ENCODE measurements at regions not wholly inside any gene's neighbourhood (a gene's known extent, or its start where the extent isn't known, plus 50 kb on each side); places are given as distances from the start of the nearest gene placed in this dataset.
"Not testable (repeated sequence)": the region's sequence is repeated elsewhere in the genome, so short reads cannot be mapped to it uniquely, and the experiment has no call there.

DNA sequence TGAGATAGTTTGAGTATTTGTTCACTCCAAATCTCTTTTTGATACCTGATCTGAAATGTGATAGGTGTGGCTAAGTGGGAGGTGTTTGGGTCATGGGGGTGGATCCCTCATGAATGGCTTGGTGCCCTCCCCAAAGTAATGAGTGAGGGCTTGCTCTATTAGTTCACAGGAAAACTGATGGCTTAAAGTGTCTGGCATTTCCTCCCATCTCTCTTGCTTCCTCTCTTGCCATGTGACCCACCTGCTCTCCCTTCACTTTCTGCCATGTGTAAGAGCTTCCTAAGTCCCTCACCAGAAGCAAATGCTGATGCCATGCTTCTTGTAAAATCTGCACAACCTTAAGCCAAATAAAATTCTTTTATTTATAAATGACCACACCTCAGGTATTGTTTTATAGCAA lies 61.1 kb downstream of the MAD2L1 start:
- DNase-seq = no peak

DNA sequence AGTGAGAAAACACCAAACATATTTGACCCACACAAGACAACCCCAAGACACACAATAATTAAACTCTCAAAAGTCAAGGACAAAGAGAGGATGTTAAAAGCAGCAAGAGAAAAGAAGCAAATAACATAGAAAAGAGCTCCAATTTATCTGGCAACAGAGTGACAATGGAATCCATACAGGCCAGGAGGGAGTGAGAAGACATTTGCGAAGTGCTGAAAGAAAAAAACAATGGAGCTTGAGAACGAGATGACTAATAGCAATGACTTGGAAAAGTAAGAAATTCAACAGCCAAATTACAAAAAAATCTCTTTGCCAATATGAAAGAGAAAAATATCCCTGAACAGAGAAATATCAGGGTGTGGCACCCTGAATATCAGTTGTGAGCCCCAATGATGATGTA lies 61.6 kb downstream of the MAD2L1 start:
- no peak for DNase-seq

DNA sequence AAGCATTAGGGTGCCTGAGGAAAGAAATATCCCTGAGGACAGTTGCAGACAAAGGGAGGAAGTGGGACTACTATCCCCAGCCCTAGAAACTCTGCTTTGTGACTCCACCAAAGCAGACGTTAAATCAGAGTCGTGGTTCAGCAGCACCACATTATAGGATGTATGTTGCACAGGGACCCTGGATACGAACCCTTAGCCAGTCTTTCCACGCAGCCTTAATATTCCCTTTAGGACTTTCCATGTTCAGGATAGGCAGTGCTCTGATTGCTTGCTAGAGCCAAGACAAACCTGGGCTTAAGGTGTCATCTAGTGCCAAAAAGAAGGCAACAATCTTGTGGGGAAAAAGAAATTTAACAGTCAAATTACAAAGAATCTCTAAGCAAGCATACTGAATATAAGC lies 62.6 kb downstream of the MAD2L1 start:
- no peak for DNase-seq

DNA sequence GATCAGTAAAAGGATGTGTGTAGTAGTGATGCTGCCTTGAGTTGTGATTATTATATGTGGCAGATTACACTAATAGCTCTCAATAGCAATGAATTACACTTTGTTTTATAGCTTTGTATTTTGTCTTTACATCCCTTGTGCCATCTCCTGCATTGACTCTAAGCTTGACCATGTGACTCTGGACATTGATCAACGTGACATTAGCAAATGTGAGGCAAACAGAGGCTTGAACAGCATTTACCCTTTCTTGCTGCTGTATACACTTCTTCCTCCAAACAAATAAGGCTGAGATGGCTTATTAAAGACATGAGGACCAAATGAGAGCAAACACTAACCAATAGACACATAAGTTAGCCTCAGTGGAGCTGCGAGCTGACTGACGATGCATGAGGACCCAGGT lies 63.5 kb downstream of the MAD2L1 start:
- DNase-seq = no peak

DNA sequence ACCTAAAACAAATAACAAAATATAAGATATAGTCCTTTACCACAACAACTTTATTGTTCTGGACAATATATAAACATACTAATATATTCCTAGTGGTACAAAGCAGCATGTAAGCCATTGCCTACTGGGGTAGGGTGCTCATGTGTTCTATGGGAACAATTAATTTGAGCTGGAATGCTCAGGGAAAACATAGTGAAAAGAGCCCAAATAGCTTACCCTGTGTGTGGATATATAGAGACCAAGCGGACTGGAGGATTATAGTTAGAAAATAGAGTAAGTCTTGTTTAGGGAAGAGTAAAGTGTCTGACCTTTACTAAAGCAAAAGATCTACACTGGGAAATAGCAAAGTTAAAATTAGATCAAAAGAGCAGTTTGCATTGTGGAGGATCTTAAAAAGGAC lies 64.8 kb downstream of the MAD2L1 start:
- no peak for DNase-seq

DNA sequence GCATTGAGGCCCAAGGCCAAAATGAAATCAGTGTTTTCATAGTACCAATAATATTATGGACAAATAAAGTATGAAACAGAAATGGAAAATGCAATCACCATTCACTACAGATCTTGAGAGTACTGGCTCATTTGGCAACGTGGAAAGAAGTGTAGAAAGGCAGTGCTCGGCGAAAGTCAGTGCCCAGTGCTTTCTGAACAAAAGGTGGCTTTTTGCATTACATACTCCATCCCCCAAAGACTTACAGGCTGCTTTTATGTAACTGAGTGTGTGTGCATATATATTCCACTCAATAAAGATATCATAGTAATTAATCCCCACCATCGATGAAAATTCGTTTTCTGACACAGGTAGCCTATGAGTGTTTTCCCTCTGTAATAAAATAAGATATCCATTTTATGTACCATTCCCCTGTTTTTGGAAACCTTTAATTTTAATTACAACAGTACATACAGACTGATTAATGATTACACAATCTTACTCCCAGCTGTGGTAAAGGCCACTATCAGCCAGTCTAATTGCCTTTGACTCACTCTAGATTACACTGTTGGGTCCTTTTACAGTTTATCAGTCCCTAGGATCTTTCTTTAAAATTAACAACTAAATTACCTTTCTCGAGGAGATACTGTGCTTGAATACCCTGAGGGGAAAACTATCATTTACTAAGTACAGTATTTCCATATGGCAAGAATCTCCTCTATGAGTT lies 65.9 kb downstream of the MAD2L1 start:
- DNase-seq = peak in 2 of 3 experiments; percentile 7 to 63

DNA sequence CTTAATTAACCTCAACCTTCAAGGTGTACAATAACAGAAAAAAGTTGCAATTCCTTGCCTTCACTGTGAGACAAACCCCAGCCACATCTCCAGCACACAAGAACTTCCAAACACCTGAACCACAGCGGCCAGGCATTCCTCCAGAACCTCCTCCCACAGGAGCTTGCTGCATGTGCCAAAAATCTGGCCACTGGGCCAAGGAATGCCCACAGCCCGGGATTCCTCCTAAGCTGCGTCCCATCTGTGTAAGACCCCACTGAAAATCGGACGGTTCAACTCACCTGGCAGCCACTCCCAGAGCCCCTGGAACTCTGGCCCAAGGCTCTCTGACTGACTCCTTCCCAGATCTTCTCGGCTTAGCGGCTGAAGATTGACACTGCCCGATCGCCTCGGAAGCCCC lies 70.6 kb downstream of the MAD2L1 start:
- not testable (repeated sequence) for DNase-seq

DNA sequence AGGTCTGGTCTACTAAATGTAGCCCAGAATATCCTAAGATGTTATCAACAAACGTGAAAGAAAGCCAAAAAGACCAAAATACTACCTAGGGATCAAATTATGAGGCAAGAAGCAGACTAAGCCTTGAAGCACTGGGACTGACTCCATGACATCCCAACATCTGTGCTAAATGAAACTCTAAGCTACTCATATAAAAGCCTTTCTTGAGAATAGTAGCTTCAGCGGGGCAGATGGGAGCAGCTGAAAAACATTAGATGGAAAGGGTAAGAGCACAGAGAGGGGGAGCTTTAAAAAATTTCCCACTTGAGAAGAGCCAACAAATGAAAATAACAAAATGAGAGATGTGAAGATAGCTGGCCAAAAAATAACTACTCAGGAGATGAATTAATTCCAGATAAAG lies 81.7 kb downstream of the MAD2L1 start:
- no peak for DNase-seq

DNA sequence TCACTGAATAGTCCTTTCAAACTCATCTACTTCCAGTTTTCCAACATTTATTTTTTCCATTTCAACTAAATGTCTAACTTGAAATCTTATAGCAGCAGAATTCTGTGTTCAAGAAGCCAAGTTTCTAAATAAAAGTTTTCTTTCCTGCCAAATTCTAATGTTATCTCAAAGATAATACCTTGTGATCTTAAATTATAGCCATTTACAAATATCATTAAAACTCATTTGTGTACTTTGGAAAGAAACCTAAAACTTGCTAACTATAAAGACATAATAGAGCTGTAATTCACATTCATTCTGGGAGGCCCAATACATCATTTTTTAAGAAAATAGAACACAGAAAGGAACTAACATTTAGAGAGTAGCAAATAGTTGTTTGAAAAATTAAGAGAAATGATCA lies 83.9 kb downstream of the MAD2L1 start:
- no peak for DNase-seq

DNA sequence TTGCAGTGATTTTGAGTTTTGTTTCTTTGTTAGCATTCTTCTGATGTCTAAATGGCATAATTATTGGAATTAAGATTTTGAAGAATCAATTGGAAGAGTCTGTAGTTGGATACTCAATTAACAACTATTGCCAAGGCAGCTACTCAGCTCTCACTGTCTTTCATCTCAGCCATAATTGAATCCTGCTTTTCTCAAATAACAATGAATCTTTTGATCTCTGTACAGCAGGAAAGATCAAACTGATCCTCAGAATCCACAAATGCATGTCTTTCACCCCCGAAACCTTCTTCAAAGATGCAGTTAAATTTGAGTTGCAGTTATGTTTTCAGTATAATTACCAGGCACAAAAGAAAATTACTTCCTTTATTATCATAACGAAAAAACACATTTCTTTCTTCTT lies 86.2 kb downstream of the MAD2L1 start:
- DNase-seq = peak in 1 of 3 experiments; percentile 25

DNA sequence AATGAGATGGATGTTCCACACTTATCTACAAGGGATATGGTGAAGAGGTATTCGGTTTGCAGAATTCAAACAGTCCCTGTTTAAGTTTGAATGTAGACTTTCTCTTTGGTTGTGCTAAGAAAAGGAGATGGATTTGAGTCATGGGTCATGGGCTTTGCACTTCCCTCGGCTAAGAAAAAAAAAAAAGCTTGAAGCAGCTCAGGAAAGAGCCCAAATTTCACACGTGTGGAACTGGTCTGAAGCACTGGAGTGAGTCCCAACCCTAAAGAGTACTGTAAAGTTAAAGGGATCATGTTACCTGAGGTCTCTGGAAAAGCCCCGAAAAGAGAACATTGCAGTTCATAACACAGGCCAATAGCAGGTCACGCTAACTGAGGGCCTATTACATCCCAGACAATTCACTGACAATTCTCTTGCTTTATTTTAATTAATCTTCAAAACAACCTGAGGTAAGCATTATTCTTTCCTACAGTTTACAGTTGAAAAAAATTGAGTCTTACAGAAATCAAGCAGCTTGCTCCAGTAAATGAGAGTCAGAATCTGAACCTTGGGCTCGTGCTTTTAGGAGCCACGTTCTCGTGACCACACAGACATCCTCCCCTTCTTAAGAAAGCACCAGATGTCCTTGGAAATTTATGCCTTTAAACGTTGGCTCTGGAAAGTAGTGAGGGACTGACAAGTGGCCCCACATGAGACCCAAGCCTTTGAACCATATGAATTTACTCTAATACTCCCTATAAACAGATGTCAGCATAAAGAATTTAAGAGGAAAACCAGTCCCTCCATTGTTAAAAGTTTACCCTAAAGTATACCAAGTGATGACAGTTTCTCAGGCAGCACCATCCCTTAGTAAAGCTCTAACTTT lies 89.3 kb downstream of the MAD2L1 start:
- DNase-seq = no peak

DNA sequence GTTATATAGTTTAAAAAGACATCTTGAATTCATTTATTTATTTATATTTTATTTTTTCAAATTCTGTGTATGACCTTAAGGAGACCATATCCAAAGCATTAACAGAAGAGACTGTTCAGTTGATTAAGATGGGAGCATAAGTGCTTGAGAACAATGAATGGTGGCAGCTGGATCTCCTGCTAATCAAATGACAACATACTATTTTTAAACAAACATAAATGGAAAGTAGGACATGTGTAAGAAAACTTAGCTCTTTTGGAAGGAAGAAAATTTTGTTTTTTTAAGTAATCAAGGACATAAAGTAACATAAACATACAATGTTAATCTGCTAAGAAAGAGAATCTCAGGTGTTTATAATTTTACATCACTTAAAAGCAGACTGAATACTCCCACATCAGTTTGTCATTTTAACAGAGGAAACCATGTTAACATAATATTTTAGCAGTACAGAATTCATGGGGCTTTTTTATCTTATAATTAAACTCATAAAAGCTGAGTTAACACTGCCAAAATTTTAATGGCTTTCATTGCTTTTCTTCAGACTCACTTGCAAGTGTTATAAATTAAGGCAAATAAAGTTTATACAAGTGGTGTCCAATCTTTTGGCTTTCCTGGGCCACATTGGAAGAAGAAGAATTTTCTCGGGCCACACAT lies 95.1 kb downstream of the MAD2L1 start:
- peak in 1 of 3 experiments; percentile 13 for DNase-seq

DNA sequence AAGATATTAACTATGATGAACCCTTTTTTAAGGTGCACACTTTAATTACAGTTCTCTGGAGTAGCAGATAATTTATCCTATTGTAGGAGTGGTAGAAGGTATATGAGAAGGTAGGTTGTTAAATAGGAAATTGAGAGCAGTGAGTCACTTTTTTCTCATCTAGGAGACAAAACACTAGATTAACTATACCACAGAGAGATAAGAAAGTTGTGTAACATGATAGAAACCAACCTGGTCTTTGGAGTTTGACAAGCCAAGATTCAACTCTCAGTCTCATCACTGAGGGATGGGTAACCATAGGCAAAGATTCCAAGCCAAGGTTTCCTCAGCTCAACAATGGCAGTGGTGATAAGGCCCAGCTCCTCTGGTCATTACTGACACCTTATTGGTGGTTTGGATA lies 104.0 kb downstream of the MAD2L1 start:
- DNase-seq = no peak

DNA sequence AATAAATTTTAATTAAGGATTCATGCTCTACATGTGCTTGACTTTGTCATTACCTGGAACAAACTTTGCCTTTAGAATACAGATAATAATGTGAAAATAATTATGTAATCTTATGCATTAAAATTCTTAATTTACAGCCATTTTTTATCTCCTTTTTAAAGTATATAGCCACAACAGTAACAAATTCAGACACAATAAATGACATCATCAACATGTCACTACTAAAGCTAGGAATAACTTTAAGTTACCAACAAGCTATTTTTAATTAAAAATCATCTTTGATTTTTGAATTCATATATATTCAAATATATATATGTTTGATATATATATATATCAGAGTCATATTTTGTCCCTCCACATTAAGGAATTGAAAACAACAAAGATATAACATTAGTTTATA lies 107.7 kb downstream of the MAD2L1 start:
- no peak for DNase-seq

DNA sequence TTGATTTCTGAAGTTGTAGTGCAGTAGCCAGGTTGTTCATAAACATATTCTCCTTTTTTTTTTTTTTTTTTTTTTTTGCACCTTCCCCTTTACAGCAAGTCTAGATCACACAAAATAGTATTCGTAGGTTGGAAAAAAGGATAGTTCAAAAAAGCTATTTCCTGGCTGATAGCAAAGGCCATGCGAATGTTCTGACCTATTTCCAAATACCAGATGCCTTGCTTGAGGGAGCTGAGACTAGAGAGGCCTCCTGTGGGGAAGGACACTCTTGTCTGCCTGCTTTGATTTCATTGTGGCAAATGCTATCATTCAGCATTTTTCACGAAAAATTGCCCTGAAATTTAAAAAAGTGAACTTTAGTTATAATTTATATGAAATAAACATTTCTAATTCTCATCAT lies 111.4 kb downstream of the MAD2L1 start:
- no peak for DNase-seq

DNA sequence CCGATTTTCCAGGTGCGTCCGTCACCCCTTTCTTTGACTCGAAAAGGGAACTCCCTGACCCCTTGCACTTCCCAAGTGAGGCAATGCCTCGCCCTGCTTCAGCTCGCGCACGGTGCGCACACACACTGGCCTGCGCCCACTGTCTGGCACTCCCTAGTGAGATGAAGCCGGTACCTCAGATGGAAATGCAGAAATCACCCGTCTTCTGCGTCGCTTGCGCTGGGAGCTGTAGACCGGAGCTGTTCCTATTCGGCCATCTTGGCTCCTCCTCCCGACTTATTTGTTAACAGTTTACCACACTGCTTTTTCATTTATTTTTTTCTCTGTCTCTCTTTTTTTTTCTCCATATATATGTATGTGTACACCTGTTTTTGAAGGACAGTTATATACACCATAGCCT lies 112.2 kb downstream of the MAD2L1 start:
- DNase-seq = peak in 2 of 3 experiments; percentile 33 to 75

DNA sequence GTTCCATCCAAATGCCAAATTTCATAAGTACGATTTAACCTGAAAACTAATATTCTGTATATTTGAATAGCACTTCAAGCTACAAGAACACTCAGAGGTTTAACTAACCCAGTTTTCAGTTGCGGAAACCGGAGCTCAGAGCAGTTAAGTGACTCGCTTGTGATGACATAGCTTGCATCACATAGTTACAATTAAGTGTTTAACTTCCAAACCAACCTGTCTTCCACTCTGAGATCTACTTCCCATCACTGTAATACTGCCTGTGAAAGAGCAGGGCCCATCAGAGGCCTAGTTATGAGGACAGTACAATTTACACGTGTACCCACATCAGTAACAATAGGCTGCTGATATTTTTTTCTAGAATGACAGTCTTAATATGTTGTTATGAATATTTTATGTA lies 120.3 kb downstream of the MAD2L1 start:
- no peak for DNase-seq

DNA sequence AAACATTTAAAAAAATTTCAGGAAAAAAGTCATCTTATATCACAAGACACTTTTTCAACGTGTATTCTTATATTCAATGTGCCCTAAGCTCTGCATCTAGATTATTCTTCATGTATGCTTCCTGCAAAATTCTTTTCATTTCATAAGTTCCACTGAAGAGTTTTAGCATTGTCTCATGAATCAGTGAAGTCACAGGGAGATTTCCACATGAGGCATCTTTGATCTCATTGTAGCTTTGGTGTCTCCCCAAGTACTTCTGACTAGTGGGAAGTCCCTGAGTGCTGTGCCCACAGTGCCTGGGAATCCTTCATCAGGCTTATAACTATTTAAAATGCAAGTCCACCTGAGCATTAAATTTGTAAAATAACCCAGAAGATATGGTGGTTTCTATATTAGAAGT lies 123.8 kb downstream of the MAD2L1 start:
- DNase-seq = no peak

DNA sequence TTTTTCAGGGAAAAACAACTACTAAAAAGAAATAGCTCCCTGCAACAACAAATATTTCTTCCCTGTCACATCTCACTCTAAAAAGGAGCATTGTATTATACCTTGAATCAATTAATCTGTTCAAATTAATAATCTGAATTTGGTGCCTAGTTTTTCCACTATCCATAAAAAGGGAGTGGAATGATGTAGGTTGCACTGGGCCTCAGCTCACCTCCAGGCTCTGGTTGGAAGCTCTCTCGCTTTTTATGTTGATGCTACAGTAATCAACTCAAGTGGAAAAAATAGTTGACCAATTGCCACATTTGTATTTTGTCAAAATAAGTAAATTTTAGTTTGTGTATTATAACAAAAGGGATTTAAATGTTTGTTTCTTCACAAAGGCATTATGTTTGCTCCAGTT lies 126.1 kb downstream of the MAD2L1 start:
- DNase-seq = no peak

DNA sequence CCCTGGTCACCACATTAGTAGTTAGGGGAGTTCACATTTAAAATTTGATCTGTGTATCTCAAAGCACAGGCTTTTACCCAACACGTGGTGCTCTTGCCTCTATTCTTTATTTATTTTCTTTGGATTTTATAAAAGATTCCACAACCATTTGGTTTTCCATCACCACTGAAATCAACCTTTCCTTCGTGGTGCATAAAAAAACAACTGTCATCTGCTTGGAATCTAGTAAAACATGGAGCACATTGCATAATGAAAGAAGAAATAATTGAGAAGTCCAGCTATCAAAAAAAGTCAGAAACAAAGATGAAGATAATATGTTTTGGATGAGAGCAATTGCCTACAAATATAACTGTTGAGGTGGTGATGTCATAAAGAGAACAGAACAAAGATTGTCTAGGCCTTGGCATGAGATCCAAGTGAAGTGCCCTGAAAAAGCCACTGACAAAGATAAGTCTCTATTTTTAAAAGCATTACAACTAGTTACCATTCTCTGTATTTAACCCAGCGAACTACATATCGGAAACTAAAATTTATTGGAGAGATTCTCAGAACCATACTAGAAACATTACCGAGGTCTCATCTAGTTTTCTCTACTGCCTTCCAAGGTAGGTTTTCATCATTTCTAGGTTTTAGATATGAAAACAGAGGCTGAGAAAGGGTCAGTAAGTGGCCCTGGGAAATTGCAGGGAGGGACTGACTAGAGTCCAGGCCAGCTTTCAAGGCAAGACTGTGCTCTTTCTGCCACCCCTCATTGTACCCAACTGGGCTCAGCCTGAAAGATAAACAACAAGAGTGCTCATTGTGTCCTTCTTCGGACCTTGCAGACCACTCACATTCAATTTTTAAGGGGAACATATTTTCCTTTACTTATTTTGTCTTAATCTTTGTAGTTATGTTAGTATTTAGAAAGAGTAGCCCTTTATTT lies 127.3 kb downstream of the MAD2L1 start:
- DNase-seq = no peak

DNA sequence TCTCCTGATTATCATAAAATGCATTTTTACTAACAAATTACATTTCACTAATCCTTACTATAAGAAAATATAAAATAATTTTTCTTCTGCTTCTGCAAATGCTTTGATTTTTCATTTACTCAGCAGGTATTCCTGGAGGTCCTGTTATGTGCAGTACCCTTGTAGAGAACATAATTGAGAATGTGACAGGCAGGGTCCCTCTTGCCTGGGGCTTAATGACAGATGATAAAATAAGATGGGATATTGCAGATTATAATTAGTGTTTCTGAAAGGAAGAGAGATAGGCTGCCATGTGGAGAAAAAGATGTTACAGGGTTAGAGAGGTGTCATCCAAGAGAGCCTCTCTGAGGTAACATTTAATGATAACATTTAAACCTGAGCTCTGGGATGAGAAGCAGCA lies 128.9 kb downstream of the MAD2L1 start:
- DNase-seq = no peak

DNA sequence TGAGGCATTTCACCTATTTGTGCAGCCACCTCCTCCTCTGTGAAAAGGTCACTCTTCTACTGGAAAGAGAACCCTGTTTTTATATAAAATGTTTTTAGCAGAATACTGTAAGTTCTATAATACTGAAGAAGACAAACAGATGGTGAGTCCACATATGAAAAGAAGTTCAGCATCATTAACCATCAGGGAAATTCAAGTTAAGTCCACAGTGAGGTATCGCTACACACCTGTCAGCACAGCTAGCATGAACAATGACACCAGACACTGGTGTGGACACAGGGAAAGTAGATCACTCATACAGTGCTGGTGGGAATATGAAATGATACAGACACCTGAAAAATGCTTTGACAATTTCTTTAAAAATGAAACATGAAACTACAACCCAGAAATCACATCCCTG lies 133.0 kb downstream of the MAD2L1 start:
- peak; percentile 70 to 93 (median 73) for DNase-seq

DNA sequence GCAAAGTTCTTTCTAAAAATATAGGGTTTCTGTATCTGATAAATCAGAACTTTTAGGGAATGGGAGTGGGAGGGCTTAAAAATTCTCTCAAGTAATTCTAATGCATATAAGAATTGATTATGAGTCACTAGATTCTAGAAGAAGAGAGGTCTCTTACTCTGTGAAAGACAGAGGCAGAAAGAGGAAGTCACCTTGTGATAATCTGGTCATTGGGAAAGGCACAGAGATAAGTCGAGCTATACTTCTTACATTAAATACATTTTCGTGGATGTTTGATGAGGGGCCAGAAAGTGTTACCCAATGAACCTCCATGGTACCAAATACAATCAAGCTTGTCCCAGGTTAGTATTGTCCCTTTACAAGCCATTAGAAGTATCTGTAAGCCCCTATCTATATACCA lies 134.4 kb downstream of the MAD2L1 start:
- DNase-seq = no peak
